Spleen (tissue), 11 donors: ENCODE measurements at regions not wholly inside any gene's neighbourhood (a gene's known extent, or its start where the extent isn't known, plus 50 kb on each side); places are given as distances from the start of the nearest gene placed in this dataset.

ENCODE experiments used
- DNase-seq: peaks from one replicate; pipeline ENCODE4 v3.0.0-alpha.2; 2020
- H3K27ac ChIP-seq, 8 donors: fragments of 200-600 bp; sonication (generic) in 7 of 8; 1 replicate in 4 of 8; 2 replicates in 4 of 8; pipeline versions ENCODE4 v1.5.0 to v1.8.0; 2016 to 2021; ENCODE audit warnings: inconsistent platforms in 4 of 8, mild to moderate bottlenecking in 4 of 8, moderate library complexity in 1 of 8
- H3K27me3 ChIP-seq, 7 donors: fragments of 200-600 bp; sonication (generic) in 6 of 7; replicated peaks in 1 of 7; 1 replicate in 4 of 7; 2 replicates in 3 of 7; pipeline versions ENCODE4 v1.5.0 to v1.8.0; 2016 to 2021; ENCODE audit warnings: inconsistent platforms in 3 of 7, mild to moderate bottlenecking in 1 of 7
- H3K36me3 ChIP-seq, 6 donors: fragments of 200-600 bp; sonication (generic) in 5 of 6; 1 replicate in 4 of 6; 2 replicates in 2 of 6; pipeline versions ENCODE4 v1.5.0 to v1.8.0; 2016 to 2021; ENCODE audit warnings: inconsistent platforms in 2 of 6
- H3K4me1 ChIP-seq, 6 donors: fragments of 200-600 bp; sonication (generic) in 5 of 6; 1 replicate in 3 of 6; 2 replicates in 3 of 6; pipeline versions ENCODE4 v1.5.0 to v1.8.0; 2016 to 2021; ENCODE audit warnings: inconsistent platforms in 3 of 6
- H3K4me3 ChIP-seq, 8 donors: fragments of 200-600 bp; sonication (generic) in 7 of 8; 1 replicate in 4 of 8; 2 replicates in 4 of 8; pipeline versions ENCODE4 v1.5.0 to v1.8.0; 2016 to 2021; ENCODE audit warnings: inconsistent platforms in 4 of 8, mild to moderate bottlenecking in 4 of 8, moderate library complexity in 2 of 8
- H3K9me3 ChIP-seq, 8 donors: fragments of 200-600 bp; sonication (generic) in 7 of 8; 1 replicate in 4 of 8; 2 replicates in 4 of 8; pipeline versions ENCODE4 v1.5.0 to v1.8.0; 2016 to 2021; ENCODE audit warnings: inconsistent platforms in 4 of 8
- CTCF ChIP-seq, 11 experiments: fragments of 200-600 bp in 7 of 11; fragments of 450-650 bp in 4 of 11; sonication (generic) in 4 of 11; IDR thresholded peaks in 8 of 11; conservative IDR thresholded peaks in 3 of 11; 1 replicate in 7 of 11; 2 replicates in 4 of 11; pipeline versions ENCODE4 v1.4.0 to v1.8.0; 2016 to 2021; ENCODE audit warnings: antibody characterized with exemption in 11 of 11, inconsistent platforms in 4 of 11, mild to moderate bottlenecking in 1 of 11
- POLR2A ChIP-seq, 3 donors: fragments of 450-650 bp; IDR thresholded peaks; one replicate each; pipeline ENCODE4 v1.5.1; 2017; ENCODE audit warnings: antibody characterized with exemption in 3 of 3, mild to moderate bottlenecking in 1 of 3
- POLR2AphosphoS5 ChIP-seq, 3 donors: sonication (generic); formaldehyde crosslinking; IDR thresholded peaks; one replicate each; pipeline ENCODE4 v1.5.1; 2017; ENCODE audit warnings: antibody characterized with exemption in 3 of 3
- WGBS, 5 donors: extraction: QIAGEN DNeasy Blood & Tissue Kit in 3 of 5; methylation state at CpG; one replicate each; pipeline versions ENCODE4 v1.1.5 to v1.1.7; 2013 to 2018; 5-methylcytosine and 5-hydroxymethylcytosine counted together
- intact Hi-C: fragments of 100-400 bp; cut with DNase I; formaldehyde crosslinking; loops from one replicate; pipeline ENCODE4 v1.15.0; 2023; ENCODE audit warnings: low total_unique reads
- donor health status: healthy with polysubstance abuse.
- donor health status: DM: no; HTN: no; CAD: no; lungs with moderate emphysema.
- donor health status: DM: no; HTN: no; CAD: no.
- donor health status: Bipolar disorder and iron deficiency.
- donor health status: healthy.
- donor health status: DM: no; HTN: no; CAD: no.
- donor health status: DM: yes; HTN: yes; CAD: no.

DNA sequence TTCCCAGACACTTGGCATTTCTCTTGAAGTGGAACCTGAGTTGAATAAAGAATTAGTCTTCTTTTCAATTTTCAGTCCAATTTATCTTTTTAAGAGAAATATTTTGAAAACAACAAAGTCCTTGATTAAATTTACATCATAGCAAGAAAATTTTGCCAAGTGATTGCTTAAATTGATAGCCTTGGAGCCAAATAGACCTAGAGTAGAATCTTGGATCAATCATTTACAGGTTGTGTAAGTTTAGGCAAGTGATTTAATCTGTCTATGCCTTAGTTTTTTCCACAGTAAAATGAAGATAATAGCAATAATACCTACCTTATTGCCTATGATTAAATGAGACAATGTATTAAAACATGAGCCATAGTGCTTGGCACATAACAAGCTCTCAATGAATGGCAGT is 113.9 kb downstream of the LHX9 start:
- Histone ChIP-seq H3K9me3 (no peaks in the 10 kb centered on the region), H3K27me3 (peaks cover 0 to 4% (median 0%) of the 10 kb centered on the region in 7 donors), H3K27ac (no peak overlapping the region), H3K4me1 (no peaks in the 10 kb centered on the region), H3K36me3 (no peaks in the 10 kb centered on the region), H3K4me3 (no peak overlapping the region)
- no peak for TF ChIP-seq POLR2A (IDR thresholded peaks at IDR 0.05)
- no peak for TF ChIP-seq POLR2AphosphoS5 (IDR thresholded peaks at IDR 0.05)
- TF ChIP-seq CTCF (IDR thresholded peaks at IDR 0.05 in 8 of 11, conservative IDR thresholded peaks at IDR 0.05 in 3 of 11), result no peak
- no peak for DNase-seq
- intact Hi-C loops, result no loop called here

DNA sequence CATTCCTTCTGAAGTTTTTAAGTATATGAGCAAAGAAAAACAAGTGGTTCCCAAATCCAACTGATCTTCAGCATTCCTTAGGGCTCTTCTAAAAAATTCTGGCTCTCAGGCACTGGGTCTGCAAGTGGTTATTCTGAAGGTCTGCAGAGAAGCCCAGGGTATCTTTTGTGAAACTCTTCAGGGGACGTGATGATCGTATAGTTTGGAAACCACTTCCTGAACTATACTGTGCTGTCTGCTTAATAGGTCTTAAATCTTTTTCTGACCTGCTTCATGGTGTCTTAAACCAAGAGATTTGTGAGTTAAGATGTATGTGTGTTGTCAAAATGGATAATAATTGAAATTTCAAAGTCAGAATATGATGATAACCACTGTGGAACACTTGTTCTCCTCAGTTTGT is 115.5 kb downstream of the LHX9 start:
- Histone ChIP-seq H3K4me1 (no peaks in the 10 kb centered on the region), H3K4me3 (no peak overlapping the region), H3K36me3 (no peaks in the 10 kb centered on the region), H3K27ac (no peak overlapping the region), H3K9me3 (no peaks in the 10 kb centered on the region), H3K27me3 (peaks cover 0 to 4% (median 0%) of the 10 kb centered on the region in 7 donors)
- DNase-seq, result no peak
- 10 to 31% (median 20%) methylated on average over 2 of the region's 2 CpGs for whole genome bisulfite sequencing, 5 donors
- intact Hi-C loops, result no loop called here
- TF ChIP-seq POLR2AphosphoS5 (IDR thresholded peaks at IDR 0.05) (no peak), POLR2A (IDR thresholded peaks at IDR 0.05) (no peak), CTCF (IDR thresholded peaks at IDR 0.05 in 8 of 11, conservative IDR thresholded peaks at IDR 0.05 in 3 of 11) (no peak)

DNA sequence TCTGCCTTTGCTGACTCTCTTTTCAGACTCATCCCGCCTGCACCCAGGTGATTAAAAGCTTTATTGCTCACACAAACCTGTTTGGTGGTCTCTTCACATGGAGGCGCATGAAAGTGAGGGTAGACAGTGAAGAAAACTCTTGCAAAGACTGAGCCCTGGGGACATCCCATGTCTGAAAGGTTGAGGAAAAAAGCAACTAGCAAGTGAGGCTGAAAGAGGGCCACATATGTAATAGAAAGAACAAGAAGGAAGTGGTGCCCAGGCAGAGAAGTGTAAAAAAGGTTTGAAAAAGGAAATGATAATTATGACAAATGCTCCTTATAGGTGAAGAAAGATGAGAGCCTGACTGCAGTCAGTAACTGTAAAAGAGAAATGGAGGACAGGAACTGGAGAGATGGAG is 115.9 kb upstream of the NEK7 start:
- Histone ChIP-seq H3K27ac (no peak overlapping the region), H3K27me3 (no peaks in the 10 kb centered on the region), H3K4me3 (no peak overlapping the region), H3K36me3 (no peaks in the 10 kb centered on the region), H3K4me1 (no peaks in the 10 kb centered on the region), H3K9me3 (no peaks in the 10 kb centered on the region)
- DNase-seq, result no peak
- intact Hi-C loops, result no loop called here
- WGBS, 5 donors, result 89 to 95% (median 91%) methylated on average over 2 of the region's 2 CpGs
- no peak for TF ChIP-seq POLR2A (IDR thresholded peaks at IDR 0.05)
- no peak for TF ChIP-seq POLR2AphosphoS5 (IDR thresholded peaks at IDR 0.05)

- Histone ChIP-seq H3K4me1 (no peaks in the 10 kb centered on the region), H3K4me3 (no peak overlapping the region), H3K9me3 (no peaks in the 10 kb centered on the region), H3K27me3 (no peaks in the 10 kb centered on the region), H3K36me3 (no peaks in the 10 kb centered on the region), H3K27ac (no peak overlapping the region)
- no peak for DNase-seq
- intact Hi-C loops, result no loop called here
- WGBS, 5 donors, result 92 to 95% (median 95%) methylated on average over 2 of the region's 2 CpGs
- no peak for TF ChIP-seq POLR2AphosphoS5 (IDR thresholded peaks at IDR 0.05)
- TF ChIP-seq CTCF (IDR thresholded peaks at IDR 0.05 in 8 of 11, conservative IDR thresholded peaks at IDR 0.05 in 3 of 11), result no peak
- no peak for TF ChIP-seq POLR2A (IDR thresholded peaks at IDR 0.05)
Measured at GRCh38 chr1:198042168-198042567, 114.6 kb upstream of the NEK7 start.

DNA sequence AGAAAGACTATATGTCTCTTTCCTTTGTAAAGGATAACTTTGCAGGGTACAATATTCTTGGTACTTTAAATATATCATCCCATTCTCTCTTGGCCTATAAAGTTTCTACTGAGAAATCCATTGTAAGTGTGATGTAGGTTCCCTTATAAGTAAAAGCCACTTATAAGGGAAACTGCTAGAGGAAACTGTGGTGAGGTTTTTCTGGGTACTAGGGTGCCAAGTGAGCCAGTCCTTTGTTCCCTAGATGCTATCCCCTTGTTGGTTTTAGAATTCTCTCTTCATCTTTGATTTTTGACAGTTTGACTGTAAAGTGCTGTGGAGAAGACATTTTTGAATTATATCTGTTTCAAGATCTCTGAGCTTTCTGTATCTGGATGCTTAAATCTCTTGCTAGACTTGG is 108.9 kb upstream of the NEK7 start:
- H3K4me1 ChIP-seq, result no peaks in the 10 kb centered on the region
- H3K9me3 ChIP-seq, result peaks cover 0 to 10% (median 0%) of the 10 kb centered on the region in 8 donors
- no peaks in the 10 kb centered on the region for H3K36me3 ChIP-seq
- intact Hi-C loops, result no loop called here
- no peak overlapping the region for H3K27ac ChIP-seq
- H3K4me3 ChIP-seq, result no peak overlapping the region
- no peaks in the 10 kb centered on the region for H3K27me3 ChIP-seq
- no peak for DNase-seq
- no peak for TF ChIP-seq POLR2A (IDR thresholded peaks at IDR 0.05)
- TF ChIP-seq CTCF (IDR thresholded peaks at IDR 0.05 in 8 of 11, conservative IDR thresholded peaks at IDR 0.05 in 3 of 11), result no peak
- no peak for TF ChIP-seq POLR2AphosphoS5 (IDR thresholded peaks at IDR 0.05)
